ENCODE measurements at regions not wholly inside any gene's neighbourhood (a gene's known extent, or its start where the extent isn't known, plus 50 kb on each side); places are given as distances from the start of the nearest gene placed in this dataset.

DNA sequence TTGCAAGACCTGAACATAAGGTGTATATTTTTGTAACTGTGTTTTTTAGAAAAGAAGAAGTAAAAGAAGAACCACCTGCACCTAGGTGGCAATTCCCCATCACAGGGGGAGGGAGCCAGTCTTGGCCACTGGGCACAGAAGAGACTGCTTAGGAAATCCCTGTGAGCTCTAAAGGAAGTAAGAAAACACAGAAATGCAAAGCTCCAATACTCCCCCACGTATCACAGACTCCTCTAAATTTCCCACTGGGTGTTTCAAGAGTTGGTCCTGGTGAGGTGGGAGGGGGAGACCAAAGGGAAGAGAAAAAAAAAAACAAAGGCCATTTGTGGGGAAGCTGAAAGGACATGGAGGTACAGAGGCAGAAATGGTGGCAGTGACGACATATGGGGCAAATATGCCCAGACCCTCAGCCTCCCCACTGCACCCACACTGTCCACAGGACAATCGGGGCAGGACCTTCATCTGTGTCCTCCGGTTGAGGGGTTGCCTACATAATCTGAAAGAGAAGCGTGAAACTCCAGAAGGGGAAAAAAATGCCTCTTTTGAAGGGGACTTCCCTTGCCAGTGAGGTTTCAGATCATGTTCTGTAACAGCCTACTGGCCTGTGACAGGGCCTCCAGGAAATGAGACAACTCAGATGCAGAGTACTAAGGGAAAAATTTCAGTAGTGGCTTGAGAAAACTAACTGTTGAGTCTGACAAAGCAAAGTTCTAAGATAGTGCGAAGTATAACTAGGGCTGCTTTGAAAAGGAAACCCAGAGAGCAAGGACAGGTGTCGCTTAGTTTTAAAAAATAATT, 226.2 kb upstream of the MARCKS start:
- TF ChIP-seq ZNF274 (IDR thresholded peaks at IDR 0.05; ENCODE audit: low read depth, low read length) (no peak), EZH2 (IDR thresholded peaks at IDR 0.05) (no peak), SP1 (IDR thresholded peaks at IDR 0.05; ENCODE audit: low read depth) (no peak), POLR2A (IDR thresholded peaks at IDR 0.05; ENCODE audit: borderline replicate concordance, extremely low read depth, insufficient read depth, insufficient read length) (no peak), POLR2AphosphoS5 (IDR thresholded peaks at IDR 0.05; ENCODE audit: low read depth, low read length) (no peak), FOSL1 (IDR thresholded peaks at IDR 0.05; ENCODE audit: low read depth) (no peak), JUND (IDR thresholded peaks at IDR 0.05) (no peak), EZH2phosphoT487 (IDR thresholded peaks at IDR 0.05; ENCODE audit: borderline replicate concordance) (no peak), EGR1 (IDR thresholded peaks at IDR 0.05; ENCODE audit: low read depth) (no peak)
- TF ChIP-seq, protein P1, sequence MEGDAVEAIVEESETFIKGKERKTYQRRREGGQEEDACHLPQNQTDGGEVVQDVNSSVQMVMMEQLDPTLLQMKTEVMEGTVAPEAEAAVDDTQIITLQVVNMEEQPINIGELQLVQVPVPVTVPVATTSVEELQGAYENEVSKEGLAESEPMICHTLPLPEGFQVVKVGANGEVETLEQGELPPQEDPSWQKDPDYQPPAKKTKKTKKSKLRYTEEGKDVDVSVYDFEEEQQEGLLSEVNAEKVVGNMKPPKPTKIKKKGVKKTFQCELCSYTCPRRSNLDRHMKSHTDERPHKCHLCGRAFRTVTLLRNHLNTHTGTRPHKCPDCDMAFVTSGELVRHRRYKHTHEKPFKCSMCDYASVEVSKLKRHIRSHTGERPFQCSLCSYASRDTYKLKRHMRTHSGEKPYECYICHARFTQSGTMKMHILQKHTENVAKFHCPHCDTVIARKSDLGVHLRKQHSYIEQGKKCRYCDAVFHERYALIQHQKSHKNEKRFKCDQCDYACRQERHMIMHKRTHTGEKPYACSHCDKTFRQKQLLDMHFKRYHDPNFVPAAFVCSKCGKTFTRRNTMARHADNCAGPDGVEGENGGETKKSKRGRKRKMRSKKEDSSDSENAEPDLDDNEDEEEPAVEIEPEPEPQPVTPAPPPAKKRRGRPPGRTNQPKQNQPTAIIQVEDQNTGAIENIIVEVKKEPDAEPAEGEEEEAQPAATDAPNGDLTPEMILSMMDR (IDR thresholded peaks at IDR 0.05 in 2 of 3, conservative IDR thresholded peaks at IDR 0.05 in 1 of 3; ENCODE audit: borderline replicate concordance in 1 of 3, insufficient read depth in 1 of 3, low read depth in 2 of 3, low read length in 2 of 3), result no peak
- TF ChIP-seq, protein P2, sequence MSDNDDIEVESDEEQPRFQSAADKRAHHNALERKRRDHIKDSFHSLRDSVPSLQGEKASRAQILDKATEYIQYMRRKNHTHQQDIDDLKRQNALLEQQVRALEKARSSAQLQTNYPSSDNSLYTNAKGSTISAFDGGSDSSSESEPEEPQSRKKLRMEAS (IDR thresholded peaks at IDR 0.05), result no peak
- TF ChIP-seq, protein P3, sequence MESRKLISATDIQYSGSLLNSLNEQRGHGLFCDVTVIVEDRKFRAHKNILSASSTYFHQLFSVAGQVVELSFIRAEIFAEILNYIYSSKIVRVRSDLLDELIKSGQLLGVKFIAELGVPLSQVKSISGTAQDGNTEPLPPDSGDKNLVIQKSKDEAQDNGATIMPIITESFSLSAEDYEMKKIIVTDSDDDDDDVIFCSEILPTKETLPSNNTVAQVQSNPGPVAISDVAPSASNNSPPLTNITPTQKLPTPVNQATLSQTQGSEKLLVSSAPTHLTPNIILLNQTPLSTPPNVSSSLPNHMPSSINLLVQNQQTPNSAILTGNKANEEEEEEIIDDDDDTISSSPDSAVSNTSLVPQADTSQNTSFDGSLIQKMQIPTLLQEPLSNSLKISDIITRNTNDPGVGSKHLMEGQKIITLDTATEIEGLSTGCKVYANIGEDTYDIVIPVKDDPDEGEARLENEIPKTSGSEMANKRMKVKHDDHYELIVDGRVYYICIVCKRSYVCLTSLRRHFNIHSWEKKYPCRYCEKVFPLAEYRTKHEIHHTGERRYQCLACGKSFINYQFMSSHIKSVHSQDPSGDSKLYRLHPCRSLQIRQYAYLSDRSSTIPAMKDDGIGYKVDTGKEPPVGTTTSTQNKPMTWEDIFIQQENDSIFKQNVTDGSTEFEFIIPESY (IDR thresholded peaks at IDR 0.05; ENCODE audit: extremely low read depth, insufficient replicate concordance, low read length), result no peak
- TF ChIP-seq, protein P4, sequence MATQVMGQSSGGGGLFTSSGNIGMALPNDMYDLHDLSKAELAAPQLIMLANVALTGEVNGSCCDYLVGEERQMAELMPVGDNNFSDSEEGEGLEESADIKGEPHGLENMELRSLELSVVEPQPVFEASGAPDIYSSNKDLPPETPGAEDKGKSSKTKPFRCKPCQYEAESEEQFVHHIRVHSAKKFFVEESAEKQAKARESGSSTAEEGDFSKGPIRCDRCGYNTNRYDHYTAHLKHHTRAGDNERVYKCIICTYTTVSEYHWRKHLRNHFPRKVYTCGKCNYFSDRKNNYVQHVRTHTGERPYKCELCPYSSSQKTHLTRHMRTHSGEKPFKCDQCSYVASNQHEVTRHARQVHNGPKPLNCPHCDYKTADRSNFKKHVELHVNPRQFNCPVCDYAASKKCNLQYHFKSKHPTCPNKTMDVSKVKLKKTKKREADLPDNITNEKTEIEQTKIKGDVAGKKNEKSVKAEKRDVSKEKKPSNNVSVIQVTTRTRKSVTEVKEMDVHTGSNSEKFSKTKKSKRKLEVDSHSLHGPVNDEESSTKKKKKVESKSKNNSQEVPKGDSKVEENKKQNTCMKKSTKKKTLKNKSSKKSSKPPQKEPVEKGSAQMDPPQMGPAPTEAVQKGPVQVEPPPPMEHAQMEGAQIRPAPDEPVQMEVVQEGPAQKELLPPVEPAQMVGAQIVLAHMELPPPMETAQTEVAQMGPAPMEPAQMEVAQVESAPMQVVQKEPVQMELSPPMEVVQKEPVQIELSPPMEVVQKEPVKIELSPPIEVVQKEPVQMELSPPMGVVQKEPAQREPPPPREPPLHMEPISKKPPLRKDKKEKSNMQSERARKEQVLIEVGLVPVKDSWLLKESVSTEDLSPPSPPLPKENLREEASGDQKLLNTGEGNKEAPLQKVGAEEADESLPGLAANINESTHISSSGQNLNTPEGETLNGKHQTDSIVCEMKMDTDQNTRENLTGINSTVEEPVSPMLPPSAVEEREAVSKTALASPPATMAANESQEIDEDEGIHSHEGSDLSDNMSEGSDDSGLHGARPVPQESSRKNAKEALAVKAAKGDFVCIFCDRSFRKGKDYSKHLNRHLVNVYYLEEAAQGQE (IDR thresholded peaks at IDR 0.05; ENCODE audit: low read depth), result no peak
